ENCODE measurements at regions not wholly inside any gene's neighbourhood (a gene's known extent, or its start where the extent isn't known, plus 50 kb on each side); places are given as distances from the start of the nearest gene placed in this dataset.

- TF ChIP-seq, protein P1, sequence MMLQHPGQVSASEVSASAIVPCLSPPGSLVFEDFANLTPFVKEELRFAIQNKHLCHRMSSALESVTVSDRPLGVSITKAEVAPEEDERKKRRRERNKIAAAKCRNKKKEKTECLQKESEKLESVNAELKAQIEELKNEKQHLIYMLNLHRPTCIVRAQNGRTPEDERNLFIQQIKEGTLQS (IDR thresholded peaks at IDR 0.05) = no peak
- TF ChIP-seq, protein P2, sequence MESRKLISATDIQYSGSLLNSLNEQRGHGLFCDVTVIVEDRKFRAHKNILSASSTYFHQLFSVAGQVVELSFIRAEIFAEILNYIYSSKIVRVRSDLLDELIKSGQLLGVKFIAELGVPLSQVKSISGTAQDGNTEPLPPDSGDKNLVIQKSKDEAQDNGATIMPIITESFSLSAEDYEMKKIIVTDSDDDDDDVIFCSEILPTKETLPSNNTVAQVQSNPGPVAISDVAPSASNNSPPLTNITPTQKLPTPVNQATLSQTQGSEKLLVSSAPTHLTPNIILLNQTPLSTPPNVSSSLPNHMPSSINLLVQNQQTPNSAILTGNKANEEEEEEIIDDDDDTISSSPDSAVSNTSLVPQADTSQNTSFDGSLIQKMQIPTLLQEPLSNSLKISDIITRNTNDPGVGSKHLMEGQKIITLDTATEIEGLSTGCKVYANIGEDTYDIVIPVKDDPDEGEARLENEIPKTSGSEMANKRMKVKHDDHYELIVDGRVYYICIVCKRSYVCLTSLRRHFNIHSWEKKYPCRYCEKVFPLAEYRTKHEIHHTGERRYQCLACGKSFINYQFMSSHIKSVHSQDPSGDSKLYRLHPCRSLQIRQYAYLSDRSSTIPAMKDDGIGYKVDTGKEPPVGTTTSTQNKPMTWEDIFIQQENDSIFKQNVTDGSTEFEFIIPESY (IDR thresholded peaks at IDR 0.05) = no peak
- TF ChIP-seq HNF4A (conservative IDR thresholded peaks at IDR 0.05) = no peak
- TF ChIP-seq, protein P3, sequence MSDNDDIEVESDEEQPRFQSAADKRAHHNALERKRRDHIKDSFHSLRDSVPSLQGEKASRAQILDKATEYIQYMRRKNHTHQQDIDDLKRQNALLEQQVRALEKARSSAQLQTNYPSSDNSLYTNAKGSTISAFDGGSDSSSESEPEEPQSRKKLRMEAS (IDR thresholded peaks at IDR 0.05) = no peak
- TF ChIP-seq FOXA2 (IDR thresholded peaks at IDR 0.05) = no peak
- no peak for TF ChIP-seq GABPA (IDR thresholded peaks at IDR 0.05 in 1 of 2, conservative IDR thresholded peaks at IDR 0.05 in 1 of 2)
- TF ChIP-seq TAF1 (conservative IDR thresholded peaks at IDR 0.05) = no peak
Observed at GRCh38 chr12:108035372-108035771, 93.7 kb upstream of the WSCD2 start (continued).

- Histone ChIP-seq H3K27me3 (ENCODE audit: control insufficient read depth in 4 of 4, insufficient read depth in 4 of 4, low read length in 3 of 4) (no peaks in the 10 kb centered on the region), H3K27ac (ENCODE audit: low read depth in 1 of 2, low read length in 2 of 2) (no peak overlapping the region), H3K36me3 (ENCODE audit: control insufficient read depth in 4 of 4, insufficient read depth in 3 of 4, low read depth in 1 of 4, low read length in 3 of 4) (no peaks in the 10 kb centered on the region), H3K9ac (ENCODE audit: low read depth in 1 of 2, low read length in 2 of 2) (no peak overlapping the region), H3K4me3 (ENCODE audit: low read depth in 1 of 3, low read length in 3 of 3) (no peak overlapping the region), H3K4me1 (ENCODE audit: control insufficient read depth in 4 of 4, insufficient read depth in 4 of 4, low read length in 3 of 4) (no peaks in the 10 kb centered on the region), H3K9me3 (ENCODE audit: control insufficient read depth in 4 of 4, low read length in 3 of 4) (no peaks in the 10 kb centered on the region)
- no peak for DNase-seq (ENCODE audit: low spot score)
- TF ChIP-seq REST (IDR thresholded peaks at IDR 0.05) (no peak), RAD21 (IDR thresholded peaks at IDR 0.05) (no peak), HNF4A (conservative IDR thresholded peaks at IDR 0.05) (no peak), FOXA1 (IDR thresholded peaks at IDR 0.05) (no peak), EGR1 (IDR thresholded peaks at IDR 0.05; ENCODE audit: low read depth in 2 of 2) (no peak), TAF1 (conservative IDR thresholded peaks at IDR 0.05) (no peak), GABPA (IDR thresholded peaks at IDR 0.05 in 1 of 2, conservative IDR thresholded peaks at IDR 0.05 in 1 of 2) (no peak), YY1 (IDR thresholded peaks at IDR 0.05) (no peak), FOXA2 (IDR thresholded peaks at IDR 0.05) (no peak), NR2F2 (IDR thresholded peaks at IDR 0.05) (no peak), JUND (IDR thresholded peaks at IDR 0.05) (no peak), RXRA (IDR thresholded peaks at IDR 0.05) (no peak), SP1 (IDR thresholded peaks at IDR 0.05) (no peak), HNF4G (IDR thresholded peaks at IDR 0.05) (no peak)
- TF ChIP-seq, protein P3 (IDR thresholded peaks at IDR 0.05) = no peak
- TF ChIP-seq, protein P4, sequence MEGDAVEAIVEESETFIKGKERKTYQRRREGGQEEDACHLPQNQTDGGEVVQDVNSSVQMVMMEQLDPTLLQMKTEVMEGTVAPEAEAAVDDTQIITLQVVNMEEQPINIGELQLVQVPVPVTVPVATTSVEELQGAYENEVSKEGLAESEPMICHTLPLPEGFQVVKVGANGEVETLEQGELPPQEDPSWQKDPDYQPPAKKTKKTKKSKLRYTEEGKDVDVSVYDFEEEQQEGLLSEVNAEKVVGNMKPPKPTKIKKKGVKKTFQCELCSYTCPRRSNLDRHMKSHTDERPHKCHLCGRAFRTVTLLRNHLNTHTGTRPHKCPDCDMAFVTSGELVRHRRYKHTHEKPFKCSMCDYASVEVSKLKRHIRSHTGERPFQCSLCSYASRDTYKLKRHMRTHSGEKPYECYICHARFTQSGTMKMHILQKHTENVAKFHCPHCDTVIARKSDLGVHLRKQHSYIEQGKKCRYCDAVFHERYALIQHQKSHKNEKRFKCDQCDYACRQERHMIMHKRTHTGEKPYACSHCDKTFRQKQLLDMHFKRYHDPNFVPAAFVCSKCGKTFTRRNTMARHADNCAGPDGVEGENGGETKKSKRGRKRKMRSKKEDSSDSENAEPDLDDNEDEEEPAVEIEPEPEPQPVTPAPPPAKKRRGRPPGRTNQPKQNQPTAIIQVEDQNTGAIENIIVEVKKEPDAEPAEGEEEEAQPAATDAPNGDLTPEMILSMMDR (IDR thresholded peaks at IDR 0.05; ENCODE audit: low read depth, low read length, missing input control) = no peak
- TF ChIP-seq, protein P2 (IDR thresholded peaks at IDR 0.05) = no peak
- TF ChIP-seq, protein P1 (IDR thresholded peaks at IDR 0.05) = no peak
- 80% methylated on average over 5 of the region's 5 CpGs for WGBS
Observed at GRCh38 chr12:108037960-108038359, 91.1 kb upstream of the WSCD2 start.
